ENCODE measurements at regions not wholly inside any gene's neighbourhood (a gene's known extent, or its start where the extent isn't known, plus 50 kb on each side); places are given as distances from the start of the nearest gene placed in this dataset.

DNA sequence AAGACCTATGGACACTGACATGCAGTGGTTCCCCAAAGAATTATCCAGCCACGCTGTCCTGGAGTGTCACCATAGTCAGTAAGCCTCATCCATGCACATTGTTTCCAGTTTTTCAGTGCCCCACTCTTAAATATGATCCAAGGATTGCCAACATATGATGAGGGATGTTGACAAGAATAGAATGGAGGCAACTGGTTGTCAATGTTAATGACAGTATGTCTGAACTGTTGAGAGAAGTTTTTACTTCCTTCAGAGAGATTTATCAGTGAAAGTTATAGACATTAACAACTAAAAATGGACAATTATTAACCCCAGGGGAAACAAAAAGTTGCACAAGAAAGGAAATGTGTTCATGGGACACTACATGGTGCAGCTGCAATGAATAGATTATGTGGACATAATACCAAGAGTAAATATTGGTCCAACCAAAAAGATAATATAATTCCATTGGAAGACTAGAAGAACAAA lies 69.9 kb downstream of the CYP26B1 start:
- TF ChIP-seq FOXP2 (optimal IDR thresholded peaks at IDR 0.05; ENCODE audit: borderline replicate concordance, extremely low read depth, extremely low read length, insufficient read depth) (no peak), TAF1 (IDR thresholded peaks at IDR 0.05; ENCODE audit: borderline replicate concordance, insufficient read depth, low read length) (no peak)
